GM23338 (cell line): ENCODE measurements at regions not wholly inside any gene's neighbourhood (a gene's known extent, or its start where the extent isn't known, plus 50 kb on each side); places are given as distances from the start of the nearest gene placed in this dataset.

Experiments
- CREB1 ChIP-seq: fragments of 250-450 bp; sonication (Bioruptor Pico); IDR thresholded peaks from 2 replicates; pipeline ENCODE4 v1.5.0; 2020; ENCODE audit warnings: low read depth, mild to moderate bottlenecking, moderate library complexity
- CTCF ChIP-seq, 2 experiments: fragments of 200-600 bp in 1 of 2; sonication (generic) in 1 of 2; conservative IDR thresholded peaks; 2 replicates each; pipeline versions ENCODE4 v1.5.1 to v1.6.1; 2016 to 2017; ENCODE audit warnings: antibody characterized with exemption in 2 of 2, low read depth in 2 of 2, mild to moderate bottlenecking in 2 of 2, moderate library complexity in 1 of 2
- ETS1 ChIP-seq: IDR thresholded peaks from 2 replicates; pipeline ENCODE4 v1.6.1; 2016; ENCODE audit warnings: antibody characterized with exemption
- EZH2 ChIP-seq: fragments of 200-600 bp; sonication (generic); IDR thresholded peaks from one replicate; pipeline ENCODE4 v1.8.0; 2017; ENCODE audit warnings: antibody characterized with exemption, mild to moderate bottlenecking, low read depth; ENCODE audit not compliant: unreplicated experiment
- EZH2phosphoT487 ChIP-seq: fragments of 200-600 bp; sonication (generic); IDR thresholded peaks from one replicate; pipeline ENCODE4 v1.8.1; 2018; ENCODE audit warnings: antibody characterized with exemption; ENCODE audit not compliant: unreplicated experiment
- JUNB ChIP-seq: IDR thresholded peaks from one replicate; pipeline ENCODE4 v1.6.1; 2016; ENCODE audit warnings: antibody characterized with exemption; ENCODE audit not compliant: unreplicated experiment
- NANOG ChIP-seq: IDR thresholded peaks from 2 replicates; pipeline ENCODE4 v1.6.1; 2016; ENCODE audit warnings: antibody characterized with exemption, borderline replicate concordance
- POLR2AphosphoS5 ChIP-seq: IDR thresholded peaks from 2 replicates; pipeline ENCODE4 v1.6.1; 2016; ENCODE audit warnings: antibody characterized with exemption, low read depth
- REST ChIP-seq: IDR thresholded peaks from one replicate; pipeline ENCODE4 v1.6.1; 2018; ENCODE audit warnings: antibody characterized with exemption; ENCODE audit not compliant: unreplicated experiment
- STAT1 ChIP-seq: IDR thresholded peaks from one replicate; pipeline ENCODE4 v1.6.1; 2016; ENCODE audit warnings: antibody characterized with exemption; ENCODE audit not compliant: unreplicated experiment
- ZNF114 ChIP-seq: fragments of 250-450 bp; sonication (Bioruptor Pico); IDR thresholded peaks from 2 replicates; pipeline ENCODE4 v1.5.0; 2020; ENCODE audit warnings: mild to moderate bottlenecking, moderate library complexity
- ZNF331 ChIP-seq: fragments of 250-450 bp; sonication (Bioruptor Pico); IDR thresholded peaks from 2 replicates; pipeline ENCODE4 v1.5.0; 2020; ENCODE audit warnings: low read depth, mild to moderate bottlenecking, moderate library complexity
- ZNF462 ChIP-seq: fragments of 250-450 bp; sonication (Bioruptor Pico); IDR thresholded peaks from 2 replicates; pipeline ENCODE4 v1.5.0; 2020; ENCODE audit warnings: mild to moderate bottlenecking, moderate library complexity

GRCh38 chr2:60070196-60070595 lies 483.3 kb downstream of the BCL11A start:
- no peak for TF ChIP-seq CTCF (conservative IDR thresholded peaks at IDR 0.05; ENCODE audit: low read depth in 2 of 2)
- TF ChIP-seq EZH2: no peak
- no peak for TF ChIP-seq REST
- no peak for TF ChIP-seq JUNB
- no peak for TF ChIP-seq POLR2AphosphoS5
- no peak for TF ChIP-seq ZNF114 (CRISPR knock-in tag)
- no peak for TF ChIP-seq CREB1
- TF ChIP-seq STAT1: no peak
- no peak for TF ChIP-seq ZNF462 (CRISPR knock-in tag)
- TF ChIP-seq EZH2phosphoT487: no peak
- no peak for TF ChIP-seq NANOG
- TF ChIP-seq ZNF331 (CRISPR knock-in tag): no peak
- TF ChIP-seq ETS1: no peak
